HepG2 (cell line): ENCODE measurements at regions not wholly inside any gene's neighbourhood (a gene's known extent, or its start where the extent isn't known, plus 50 kb on each side); places are given as distances from the start of the nearest gene placed in this dataset.

Experiments used
- ADNP ChIP-seq: sonication (generic); formaldehyde crosslinking; IDR thresholded peaks from 2 replicates; pipeline ENCODE4 v1.4.0; 2020; ENCODE audit warnings: missing genetic modification reagents
- ARID5B ChIP-seq: IDR thresholded peaks from 2 replicates; pipeline ENCODE4 v1.4.0; 2020; ENCODE audit warnings: mild to moderate bottlenecking, missing genetic modification reagents
- KDM1A ChIP-seq: IDR thresholded peaks from 2 replicates; pipeline ENCODE4 v1.6.1; 2016; ENCODE audit warnings: missing compliant biosample characterization
- KDM2A ChIP-seq: sonication (generic); formaldehyde crosslinking; IDR thresholded peaks from 2 replicates; pipeline ENCODE4 v1.4.0; 2020; ENCODE audit warnings: low read depth, missing genetic modification reagents, borderline replicate concordance
- KMT2B ChIP-seq: IDR thresholded peaks from 2 replicates; pipeline ENCODE4 v1.6.1; 2016; ENCODE audit warnings: missing genetic modification reagents, missing compliant biosample characterization
- MEIS1 ChIP-seq: sonication (generic); formaldehyde crosslinking; IDR thresholded peaks from 2 replicates; pipeline ENCODE4 v1.9.0; 2021; ENCODE audit warnings: mild to moderate bottlenecking, missing genetic modification reagents, moderate library complexity, borderline replicate concordance
- NAIF1 ChIP-seq: sonication (generic); formaldehyde crosslinking; IDR thresholded peaks from 2 replicates; pipeline ENCODE4 v1.5.0; 2020; ENCODE audit warnings: mild to moderate bottlenecking, missing genetic modification reagents, borderline replicate concordance
- NRL ChIP-seq: sonication (generic); formaldehyde crosslinking; IDR thresholded peaks from 2 replicates; pipeline ENCODE4 v1.5.0; 2020; ENCODE audit warnings: missing genetic modification reagents, mild to moderate bottlenecking, moderate library complexity, borderline replicate concordance
- PHF8 ChIP-seq: sonication (generic); formaldehyde crosslinking; IDR thresholded peaks from 2 replicates; pipeline ENCODE4 v1.5.0; 2020; ENCODE audit warnings: missing genetic modification reagents
- TCF12 ChIP-seq, 2 experiments: fragments of 450-650 bp in 1 of 2; sonication (generic) in 1 of 2; formaldehyde crosslinking in 1 of 2; IDR thresholded peaks; 2 replicates each; pipeline versions ENCODE4 v1.6.1 to v1.8.0; 2017 to 2022; ENCODE audit warnings: antibody characterized with exemption in 1 of 2, mild to moderate bottlenecking in 1 of 2, missing genetic modification reagents in 1 of 2, moderate library complexity in 1 of 2
- THAP11 ChIP-seq: IDR thresholded peaks from 2 replicates; pipeline ENCODE4 v1.6.1; 2016; ENCODE audit warnings: missing biosample characterization, missing genetic modification reagents
- ZBTB1 ChIP-seq: sonication (generic); formaldehyde crosslinking; IDR thresholded peaks from 2 replicates; pipeline ENCODE4 v1.4.0; 2020; ENCODE audit warnings: missing genetic modification reagents, borderline replicate concordance
- ZFYVE20 ChIP-seq: sonication (generic); formaldehyde crosslinking; IDR thresholded peaks from 2 replicates; pipeline ENCODE4 v1.8.0; 2023; ENCODE audit warnings: low read depth, mild to moderate bottlenecking, moderate library complexity, missing genetic modification reagents, borderline replicate concordance
- ZNF512B ChIP-seq: sonication (generic); formaldehyde crosslinking; IDR thresholded peaks from 2 replicates; pipeline ENCODE4 v1.5.1; 2020; ENCODE audit warnings: missing genetic modification reagents, mild to moderate bottlenecking, borderline replicate concordance
- ZNF607 ChIP-seq: sonication (generic); formaldehyde crosslinking; IDR thresholded peaks from 2 replicates; pipeline ENCODE4 v1.5.1; 2020; ENCODE audit warnings: missing genetic modification reagents, mild to moderate bottlenecking, borderline replicate concordance
- ZNF746 ChIP-seq: sonication (generic); formaldehyde crosslinking; IDR thresholded peaks from 2 replicates; pipeline ENCODE4 v1.8.0; 2022; ENCODE audit warnings: mild to moderate bottlenecking, missing genetic modification reagents
- TF ChIP-seq, protein P1 (sequence below): IDR thresholded peaks from 2 replicates; pipeline ENCODE4 v1.6.1; 2016; ENCODE audit warnings: low read depth, borderline replicate concordance
- TF ChIP-seq, protein P2 (sequence below): sonication (generic); formaldehyde crosslinking; IDR thresholded peaks from 2 replicates; pipeline ENCODE4 v1.4.0; 2020; ENCODE audit warnings: low read depth, mild to moderate bottlenecking, missing genetic modification reagents
- TF ChIP-seq, protein P3 (sequence below): sonication (generic); formaldehyde crosslinking; IDR thresholded peaks from 2 replicates; pipeline ENCODE4 v1.9.0; 2021; ENCODE audit warnings: missing genetic modification reagents, borderline replicate concordance

DNA sequence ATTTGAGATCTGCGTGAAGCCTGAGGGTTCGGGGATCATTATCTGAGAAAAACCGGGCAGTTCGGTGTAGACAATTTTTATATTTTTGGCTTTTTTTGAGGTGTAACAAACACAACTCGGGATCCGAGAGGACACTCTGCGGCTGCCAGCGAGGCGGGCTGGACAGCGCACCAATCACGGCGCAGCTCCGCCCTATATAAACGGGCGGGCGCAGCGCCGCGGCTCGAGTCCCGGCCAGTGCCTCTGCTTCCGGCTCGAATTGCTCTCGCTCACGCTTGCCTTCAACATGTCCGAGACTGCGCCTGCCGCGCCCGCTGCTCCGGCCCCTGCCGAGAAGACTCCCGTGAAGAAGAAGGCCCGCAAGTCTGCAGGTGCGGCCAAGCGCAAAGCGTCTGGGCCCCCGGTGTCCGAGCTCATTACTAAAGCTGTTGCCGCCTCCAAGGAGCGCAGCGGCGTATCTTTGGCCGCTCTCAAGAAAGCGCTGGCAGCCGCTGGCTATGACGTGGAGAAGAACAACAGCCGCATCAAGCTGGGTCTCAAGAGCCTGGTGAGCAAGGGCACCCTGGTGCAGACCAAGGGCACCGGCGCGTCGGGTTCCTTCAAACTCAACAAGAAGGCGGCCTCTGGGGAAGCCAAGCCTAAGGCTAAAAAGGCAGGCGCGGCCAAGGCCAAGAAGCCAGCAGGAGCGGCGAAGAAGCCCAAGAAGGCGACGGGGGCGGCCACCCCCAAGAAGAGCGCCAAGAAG, 69.0 kb downstream of the HFE start (continued):
- peak; percentile 69; the same call in 1 of the 2 replicates for TF ChIP-seq MEIS1 (CRISPR knock-in tag)
- TF ChIP-seq TCF12 (IDR thresholded peaks at IDR 0.05), result no peak
- peak; percentile 83; the same call in 1 of the 2 replicates for TF ChIP-seq TCF12 (CRISPR knock-in tag; IDR thresholded peaks at IDR 0.05)
- peak; percentile 99 for TF ChIP-seq NRL (CRISPR knock-in tag)
- TF ChIP-seq ADNP (CRISPR knock-in tag), result no peak
- peak; percentile 75 for TF ChIP-seq ZNF746 (CRISPR knock-in tag)
- TF ChIP-seq KDM2A (CRISPR knock-in tag), result peak; percentile 97
- TF ChIP-seq ZNF512B (CRISPR knock-in tag), result no peak
- TF ChIP-seq NAIF1 (CRISPR knock-in tag), result no peak
- TF ChIP-seq, protein P1, sequence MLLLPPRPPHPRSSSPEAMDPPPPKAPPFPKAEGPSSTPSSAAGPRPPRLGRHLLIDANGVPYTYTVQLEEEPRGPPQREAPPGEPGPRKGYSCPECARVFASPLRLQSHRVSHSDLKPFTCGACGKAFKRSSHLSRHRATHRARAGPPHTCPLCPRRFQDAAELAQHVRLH (CRISPR knock-in tag), result peak; percentile 83; the same call in 1 of the 2 replicates
- TF ChIP-seq THAP11 (CRISPR knock-in tag), result peak; percentile 70
- TF ChIP-seq, protein P2, sequence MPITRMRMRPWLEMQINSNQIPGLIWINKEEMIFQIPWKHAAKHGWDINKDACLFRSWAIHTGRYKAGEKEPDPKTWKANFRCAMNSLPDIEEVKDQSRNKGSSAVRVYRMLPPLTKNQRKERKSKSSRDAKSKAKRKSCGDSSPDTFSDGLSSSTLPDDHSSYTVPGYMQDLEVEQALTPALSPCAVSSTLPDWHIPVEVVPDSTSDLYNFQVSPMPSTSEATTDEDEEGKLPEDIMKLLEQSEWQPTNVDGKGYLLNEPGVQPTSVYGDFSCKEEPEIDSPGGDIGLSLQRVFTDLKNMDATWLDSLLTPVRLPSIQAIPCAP (CRISPR knock-in tag), result peak; percentile 79; the same call in 1 of the 2 replicates
- TF ChIP-seq KDM1A (CRISPR knock-in tag), result peak; percentile 82
- TF ChIP-seq ZNF607, result no peak
- peak; percentile 93 for TF ChIP-seq ZFYVE20 (CRISPR knock-in tag)
- TF ChIP-seq ZBTB1 (CRISPR knock-in tag), result peak; percentile 53; the same call in 1 of the 2 replicates
- peak; percentile 72; the same call in 1 of the 2 replicates for TF ChIP-seq ARID5B (CRISPR knock-in tag)
- peak; percentile 65; the same call in 1 of the 2 replicates for TF ChIP-seq KMT2B (CRISPR knock-in tag)
- peak; percentile 90 for TF ChIP-seq PHF8 (CRISPR knock-in tag)
- TF ChIP-seq, protein P3, sequence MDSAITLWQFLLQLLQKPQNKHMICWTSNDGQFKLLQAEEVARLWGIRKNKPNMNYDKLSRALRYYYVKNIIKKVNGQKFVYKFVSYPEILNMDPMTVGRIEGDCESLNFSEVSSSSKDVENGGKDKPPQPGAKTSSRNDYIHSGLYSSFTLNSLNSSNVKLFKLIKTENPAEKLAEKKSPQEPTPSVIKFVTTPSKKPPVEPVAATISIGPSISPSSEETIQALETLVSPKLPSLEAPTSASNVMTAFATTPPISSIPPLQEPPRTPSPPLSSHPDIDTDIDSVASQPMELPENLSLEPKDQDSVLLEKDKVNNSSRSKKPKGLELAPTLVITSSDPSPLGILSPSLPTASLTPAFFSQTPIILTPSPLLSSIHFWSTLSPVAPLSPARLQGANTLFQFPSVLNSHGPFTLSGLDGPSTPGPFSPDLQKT (CRISPR knock-in tag), result peak; percentile 95
